ENCODE measurements at regions not wholly inside any gene's neighbourhood (a gene's known extent, or its start where the extent isn't known, plus 50 kb on each side); places are given as distances from the start of the nearest gene placed in this dataset.
A peak's percentile ranks its signal among the peaks of the same experiment; 100 is the strongest.
"Not testable (repeated sequence)": the region's sequence is repeated elsewhere in the genome, so short reads cannot be mapped to it uniquely, and the experiment has no call there.

DNA sequence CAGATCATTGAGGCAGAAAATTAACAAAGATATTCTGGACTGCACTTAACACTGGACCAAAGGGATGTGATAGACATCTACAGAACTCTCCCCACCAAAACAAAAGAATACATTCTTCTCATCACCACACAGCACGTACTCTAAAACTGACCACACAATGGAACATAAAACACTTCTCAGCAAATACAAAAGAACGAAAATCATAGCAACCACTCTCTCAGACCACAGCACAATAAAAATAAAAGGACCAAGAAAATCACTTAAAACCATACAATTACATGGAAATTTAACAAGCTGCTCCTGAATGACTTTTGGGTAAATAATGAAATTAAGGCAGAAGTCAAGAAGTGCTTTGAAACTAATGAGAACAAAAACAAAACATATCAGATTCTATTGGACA lies 254.0 kb upstream of the STXBP6 start:
- DNase-seq: no peak

GRCh38 chr14:25298238-25298637 lies 248.3 kb upstream of the STXBP6 start:
- no peak for DNase-seq

DNA sequence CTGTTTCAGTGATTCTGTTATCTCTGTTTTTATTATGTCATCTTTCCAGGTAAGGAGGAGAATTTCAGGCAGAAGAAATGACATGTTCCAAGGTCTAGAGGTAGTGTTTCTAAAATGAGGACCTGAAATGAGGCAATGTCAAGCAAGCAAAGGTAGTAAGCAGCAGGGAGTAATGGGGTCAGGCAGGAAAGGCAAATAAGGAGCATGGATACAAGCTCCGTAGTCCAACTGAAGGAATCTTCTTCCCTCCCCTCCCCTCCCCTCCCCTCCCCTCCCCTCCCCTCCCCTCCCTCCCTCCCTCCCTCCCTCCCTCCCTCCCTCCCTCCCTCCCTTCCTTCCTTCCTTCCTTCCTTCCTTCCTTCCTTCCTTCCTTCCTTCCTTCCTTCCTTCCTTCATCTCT lies 240.2 kb upstream of the STXBP6 start:
- not testable (repeated sequence) for DNase-seq

DNA sequence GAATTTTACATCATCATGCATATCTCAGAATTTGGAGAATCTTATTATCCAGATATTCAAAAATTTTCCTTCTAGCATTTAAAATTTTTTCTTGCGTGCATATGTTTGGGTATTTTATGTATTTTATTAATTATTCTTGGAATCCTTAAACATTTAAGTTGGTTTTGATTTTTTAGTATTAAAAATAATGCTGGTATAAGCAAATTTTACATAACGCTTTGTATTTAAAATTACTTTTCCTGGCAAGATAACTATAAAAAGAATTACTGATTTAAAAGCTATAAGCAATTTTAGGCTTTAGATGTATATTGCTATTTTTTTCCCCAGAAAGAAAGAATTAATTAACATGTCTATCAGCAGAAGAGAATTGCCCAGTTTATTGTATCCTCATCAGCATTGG lies 224.6 kb upstream of the STXBP6 start:
- DNase-seq: no peak

- no peak for DNase-seq
Measured at GRCh38 chr14:25267186-25267585, 217.2 kb upstream of the STXBP6 start.

GRCh38 chr14:25259470-25259869 lies 209.5 kb upstream of the STXBP6 start:
- no peak for DNase-seq

DNA sequence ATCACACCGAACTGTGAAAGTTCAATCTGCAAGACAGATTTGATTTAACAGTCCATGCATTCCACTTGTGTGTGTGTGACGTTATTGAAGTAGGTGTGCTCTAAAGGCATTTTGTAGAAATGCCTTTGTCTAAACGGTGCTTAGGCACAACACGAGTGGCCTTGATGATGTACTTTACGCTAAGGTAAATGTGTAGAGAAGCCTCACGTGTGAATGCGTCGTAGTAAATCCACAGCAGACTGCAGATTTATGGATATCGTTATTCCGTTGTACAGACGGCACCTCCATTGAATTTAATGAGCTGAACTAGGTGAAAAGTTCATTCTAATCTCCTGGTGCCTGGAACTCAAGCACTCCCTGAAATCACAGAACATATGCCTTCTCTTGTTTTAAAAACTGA lies 202.8 kb upstream of the STXBP6 start:
- no peak for DNase-seq

DNA sequence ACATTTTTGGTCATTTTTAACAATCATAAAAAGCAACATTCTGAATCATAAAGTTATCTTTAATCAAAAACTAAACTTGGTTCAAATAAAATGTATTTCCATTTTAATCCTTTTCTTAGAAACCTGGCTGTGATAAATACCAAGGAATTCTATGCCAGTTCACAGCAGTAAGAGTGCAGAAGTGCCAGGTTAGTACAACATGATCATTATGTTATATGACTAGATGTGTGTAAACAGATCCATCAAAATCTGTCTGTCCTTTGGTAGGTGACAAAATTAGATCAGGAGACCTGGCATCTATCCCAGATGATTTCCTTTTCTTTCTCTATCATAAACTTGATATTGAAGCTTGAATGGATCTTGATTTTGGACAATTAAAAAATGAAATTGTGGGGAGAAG lies 200.6 kb upstream of the STXBP6 start:
- DNase-seq: no peak

GRCh38 chr14:25247609-25248008 lies 197.7 kb upstream of the STXBP6 start:
- no peak for DNase-seq

DNA sequence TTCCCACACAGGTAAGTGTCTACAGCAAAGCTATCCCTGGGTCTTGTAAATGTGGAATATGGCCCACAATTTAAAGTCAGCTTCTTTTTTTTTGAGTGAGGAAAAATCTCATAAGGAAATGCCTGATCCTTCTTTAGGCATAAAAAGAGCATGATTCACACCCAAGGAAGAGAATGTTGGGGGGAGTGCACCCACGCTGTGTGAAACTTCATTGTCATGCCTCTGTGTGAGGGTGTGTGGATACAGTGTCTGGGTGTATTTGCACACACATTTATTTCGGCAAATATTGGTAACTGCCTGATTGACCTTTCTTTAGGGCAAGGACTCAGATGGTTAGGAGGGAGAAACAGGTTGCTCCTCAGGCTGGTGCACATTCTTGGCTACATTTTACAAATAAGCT lies 196.8 kb upstream of the STXBP6 start:
- DNase-seq: no peak

GRCh38 chr14:25239170-25239569 lies 189.2 kb upstream of the STXBP6 start:
- DNase-seq: no peak

DNA sequence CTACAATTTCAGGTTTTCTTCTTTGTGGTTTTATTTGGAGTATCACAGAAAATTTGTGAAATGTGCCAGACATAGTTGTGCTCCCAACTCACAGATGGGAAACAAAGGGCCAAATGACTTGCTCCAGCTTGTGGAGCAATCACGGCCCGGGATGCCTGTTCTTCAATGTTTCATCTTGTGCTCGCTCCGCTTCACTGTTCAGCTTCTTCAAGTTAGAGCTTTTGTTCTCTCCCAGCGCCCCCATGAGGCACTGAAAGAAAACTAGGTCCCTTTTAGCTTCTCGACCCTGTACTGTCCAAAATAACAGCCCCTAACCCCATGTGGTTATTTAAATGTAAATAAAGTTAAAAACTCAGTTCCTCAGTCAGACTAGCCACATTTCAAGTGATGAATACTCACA lies 187.9 kb upstream of the STXBP6 start:
- DNase-seq: peak in 1 of 2 experiments; percentile 28

GRCh38 chr14:25233613-25234012 lies 183.7 kb upstream of the STXBP6 start:
- no peak for DNase-seq

GRCh38 chr14:25231004-25231403 lies 181.1 kb upstream of the STXBP6 start:
- DNase-seq: no peak

DNA sequence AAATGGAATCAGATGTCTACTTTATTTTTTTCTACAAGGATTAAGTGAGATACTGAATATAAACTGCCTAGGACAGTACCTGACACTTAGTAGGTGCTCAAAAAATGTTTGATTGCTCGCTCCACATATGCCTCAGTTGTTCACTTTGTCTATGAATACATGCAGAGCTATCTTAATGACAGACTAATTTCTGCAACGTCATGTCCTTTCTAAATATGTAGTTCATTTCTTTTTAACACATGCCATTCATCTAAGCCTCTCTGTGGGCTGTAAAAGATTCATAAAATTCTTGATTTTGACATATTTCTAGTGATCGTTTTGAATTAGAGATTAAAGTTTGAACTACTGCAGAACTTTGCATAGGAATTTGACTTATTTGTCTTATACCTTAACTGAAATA lies 176.3 kb upstream of the STXBP6 start:
- DNase-seq: no peak

- no peak for DNase-seq
Measured at GRCh38 chr14:25222256-25222655, 172.3 kb upstream of the STXBP6 start.

- DNase-seq: no peak
Measured at GRCh38 chr14:25220514-25220913, 170.6 kb upstream of the STXBP6 start.

- DNase-seq: no peak
Measured at GRCh38 chr14:25215607-25216006, 165.7 kb upstream of the STXBP6 start.

DNA sequence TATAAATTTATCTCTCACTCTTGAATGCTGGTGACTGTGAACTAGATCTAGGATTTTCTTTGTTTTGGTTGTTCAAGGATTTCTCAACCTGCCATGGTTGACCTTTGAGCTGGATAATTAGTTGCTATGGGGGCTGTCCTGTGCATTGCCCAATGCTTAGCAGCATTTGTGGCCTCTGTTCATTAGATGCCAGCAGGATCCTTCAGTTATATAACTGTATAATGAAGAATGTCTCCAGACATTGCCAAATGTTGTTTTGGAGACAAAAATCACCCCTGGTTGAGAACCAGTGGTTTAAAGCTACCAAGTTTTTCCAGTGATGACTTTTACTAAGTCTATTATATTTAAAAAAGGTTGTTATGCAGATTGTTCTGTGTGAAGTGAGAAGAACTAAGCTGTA lies 147.9 kb upstream of the STXBP6 start:
- no peak for DNase-seq

DNA sequence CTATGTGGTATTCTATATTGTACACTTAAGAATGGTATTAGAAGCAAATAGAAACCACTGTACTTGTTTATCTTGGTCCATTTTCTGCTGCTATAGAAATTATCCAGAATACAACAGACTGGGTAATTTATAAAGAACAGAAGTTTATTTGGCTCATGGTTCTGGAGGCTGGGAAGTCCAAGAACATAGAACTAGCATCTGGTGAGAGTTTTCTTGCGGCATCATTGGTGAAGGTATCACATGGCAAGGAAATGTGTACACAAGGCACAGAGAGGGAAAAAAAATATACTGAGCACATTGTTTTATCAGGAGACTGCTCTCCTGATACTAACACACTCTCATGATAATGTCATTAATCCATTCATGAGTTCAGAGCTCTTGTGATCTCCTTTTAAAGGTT lies 130.3 kb upstream of the STXBP6 start:
- DNase-seq: no peak

- no peak for DNase-seq
Measured at GRCh38 chr14:25178255-25178654, 128.3 kb upstream of the STXBP6 start.

GRCh38 chr14:25150934-25151790 lies 101.2 kb upstream of the STXBP6 start:
- peak in 1 of 2 experiments; percentile 51 for DNase-seq

DNA sequence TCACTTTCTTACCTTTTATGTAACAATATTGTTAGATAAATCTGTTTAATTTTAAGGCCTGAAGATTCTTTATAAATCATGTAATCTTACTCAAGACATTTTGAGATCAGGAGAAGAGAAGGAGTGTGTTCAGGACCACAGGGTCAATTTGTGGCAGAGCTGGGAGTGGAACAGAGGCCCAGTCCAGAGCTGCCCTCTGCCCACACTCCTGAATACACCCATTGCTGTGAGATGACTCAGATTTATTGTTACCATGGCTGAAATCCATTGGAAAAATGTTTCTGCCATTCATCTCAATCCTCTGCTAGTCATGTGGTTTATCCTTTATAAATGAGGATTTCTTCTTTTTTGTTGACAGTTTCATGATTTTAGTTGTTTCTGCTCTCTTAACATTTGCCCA lies 100.5 kb upstream of the STXBP6 start:
- DNase-seq: no peak

- no peak for DNase-seq
Measured at GRCh38 chr14:25140411-25140810, 90.5 kb upstream of the STXBP6 start.

DNA sequence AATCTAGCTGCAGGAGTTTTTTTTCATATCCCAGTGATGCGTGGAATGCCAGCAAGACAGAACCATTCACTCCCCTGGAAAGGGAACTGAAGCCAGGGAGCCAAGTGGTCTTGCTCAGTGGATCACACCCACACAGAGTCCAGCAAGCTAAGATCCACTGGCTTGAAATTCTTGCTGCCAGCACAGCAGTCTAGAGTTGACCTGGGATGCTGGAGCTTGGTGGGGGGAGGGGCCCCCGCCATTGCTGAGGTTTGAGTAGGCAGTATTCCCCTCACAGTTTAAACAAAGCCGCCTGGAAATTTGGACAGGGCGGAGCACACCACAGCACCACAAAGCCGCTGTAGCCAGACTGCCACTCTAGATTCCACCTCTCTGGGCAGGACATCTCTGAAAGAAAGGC lies 86.9 kb upstream of the STXBP6 start:
- DNase-seq: no peak
